Upper lobe of left lung (tissue), 6 donors: ENCODE measurements at regions not wholly inside any gene's neighbourhood (a gene's known extent, or its start where the extent isn't known, plus 50 kb on each side); places are given as distances from the start of the nearest gene placed in this dataset.
"Not testable (repeated sequence)": the region's sequence is repeated elsewhere in the genome, so short reads cannot be mapped to it uniquely, and the experiment has no call there.

ENCODE experiments used
- ATAC-seq, 2 donors: fragments of 200-7000 bp; cut with Tn5 transposase; one replicate each; pipeline ENCODE4 v1.9.1; 2022; ENCODE audit warnings: mild to moderate bottlenecking in 2 of 2, moderate library complexity in 2 of 2; ENCODE audit not compliant: low FRiP score in 2 of 2
- DNase-seq, 2 donors: peaks; one replicate each; pipeline ENCODE4 v3.0.0-alpha.2; 2019 to 2020
- H3K27ac ChIP-seq, 4 donors: fragments of 200-600 bp; sonication (generic); one replicate each; pipeline ENCODE4 v1.5.1; 2016 to 2019
- H3K27me3 ChIP-seq, 4 donors: fragments of 200-600 bp; sonication (generic); one replicate each; pipeline ENCODE4 v1.5.1; 2017 to 2019
- H3K36me3 ChIP-seq, 4 donors: fragments of 200-600 bp; sonication (generic); one replicate each; pipeline ENCODE4 v1.5.1; 2016 to 2019
- H3K4me1 ChIP-seq, 4 donors: fragments of 200-600 bp; sonication (generic); one replicate each; pipeline ENCODE4 v1.5.1; 2018 to 2019
- H3K4me3 ChIP-seq, 4 donors: fragments of 200-600 bp; sonication (generic); one replicate each; pipeline ENCODE4 v1.5.1; 2017 to 2019; ENCODE audit warnings: mild to moderate bottlenecking in 2 of 4, moderate library complexity in 1 of 4
- H3K9me3 ChIP-seq, 4 donors: fragments of 200-600 bp; sonication (generic); one replicate each; pipeline ENCODE4 v1.5.1; 2018 to 2019
- EP300 ChIP-seq, 4 donors: sonication (generic); formaldehyde crosslinking; IDR thresholded peaks; one replicate each; pipeline ENCODE4 v1.5.1; 2017; ENCODE audit warnings: antibody characterized with exemption in 4 of 4, control low read depth in 2 of 4
- POLR2A ChIP-seq, 4 donors: fragments of 450-650 bp; IDR thresholded peaks; one replicate each; pipeline ENCODE4 v1.5.1; 2016 to 2017; ENCODE audit warnings: antibody characterized with exemption in 4 of 4, mild to moderate bottlenecking in 2 of 4
- POLR2AphosphoS5 ChIP-seq, 2 donors: sonication (generic); formaldehyde crosslinking; IDR thresholded peaks; one replicate each; pipeline ENCODE4 v1.5.1; 2017; ENCODE audit warnings: antibody characterized with exemption in 2 of 2
- WGBS, 2 donors: methylation state at CpG; one replicate each; pipeline ENCODE4 v1.1.5; 2017 to 2018; 5-methylcytosine and 5-hydroxymethylcytosine counted together
- TF ChIP-seq, protein P1 (sequence below), 6 experiments: fragments of 450-650 bp in 4 of 6; fragments of 200-600 bp in 2 of 6; sonication (generic) in 2 of 6; IDR thresholded peaks; one replicate each; pipeline ENCODE4 v1.5.1; 2016 to 2019; ENCODE audit warnings: antibody characterized with exemption in 6 of 6
- donor health status: DM: no; HTN: no; CAD: no; lungs with moderate emphysema.
- donor health status: DM: no; HTN: yes; CAD: no; lungs with severe emphysema.

DNA sequence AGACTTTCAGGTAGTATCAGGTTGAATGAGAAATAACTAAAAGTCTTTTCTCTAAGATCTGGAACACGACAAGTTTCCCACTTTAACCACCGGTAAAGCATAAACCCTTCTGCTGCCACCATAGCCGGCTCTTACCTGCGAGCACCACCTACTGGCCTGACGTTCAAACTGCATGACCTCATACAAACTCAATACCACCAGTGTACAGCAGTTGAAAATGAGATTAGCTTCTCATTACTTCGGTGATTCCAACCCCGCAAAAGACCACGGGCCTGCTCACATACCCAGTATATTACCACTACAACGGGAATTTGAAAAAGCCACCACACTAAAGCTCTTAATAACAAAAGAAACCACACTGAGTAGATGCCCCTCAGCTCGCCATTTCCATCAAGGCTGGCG lies 1238.6 kb downstream of the TMEM121 start:
- TF ChIP-seq, protein P1, sequence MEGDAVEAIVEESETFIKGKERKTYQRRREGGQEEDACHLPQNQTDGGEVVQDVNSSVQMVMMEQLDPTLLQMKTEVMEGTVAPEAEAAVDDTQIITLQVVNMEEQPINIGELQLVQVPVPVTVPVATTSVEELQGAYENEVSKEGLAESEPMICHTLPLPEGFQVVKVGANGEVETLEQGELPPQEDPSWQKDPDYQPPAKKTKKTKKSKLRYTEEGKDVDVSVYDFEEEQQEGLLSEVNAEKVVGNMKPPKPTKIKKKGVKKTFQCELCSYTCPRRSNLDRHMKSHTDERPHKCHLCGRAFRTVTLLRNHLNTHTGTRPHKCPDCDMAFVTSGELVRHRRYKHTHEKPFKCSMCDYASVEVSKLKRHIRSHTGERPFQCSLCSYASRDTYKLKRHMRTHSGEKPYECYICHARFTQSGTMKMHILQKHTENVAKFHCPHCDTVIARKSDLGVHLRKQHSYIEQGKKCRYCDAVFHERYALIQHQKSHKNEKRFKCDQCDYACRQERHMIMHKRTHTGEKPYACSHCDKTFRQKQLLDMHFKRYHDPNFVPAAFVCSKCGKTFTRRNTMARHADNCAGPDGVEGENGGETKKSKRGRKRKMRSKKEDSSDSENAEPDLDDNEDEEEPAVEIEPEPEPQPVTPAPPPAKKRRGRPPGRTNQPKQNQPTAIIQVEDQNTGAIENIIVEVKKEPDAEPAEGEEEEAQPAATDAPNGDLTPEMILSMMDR (IDR thresholded peaks at IDR 0.05), result peak in 3 of 6 experiments; percentile 20 to 59 (median 34)
- H3K9me3 ChIP-seq, DNase-seq, H3K4me1 ChIP-seq, H3K4me3 ChIP-seq, H3K27me3 ChIP-seq, H3K36me3 ChIP-seq, H3K27ac ChIP-seq: not testable (repeated sequence)
- ATAC-seq, result peak in 1 of 2 donors; percentile 82
- 25 to 28% methylated on average over 8 to 10 of the region's 11 CpGs for WGBS, 2 donors

DNA sequence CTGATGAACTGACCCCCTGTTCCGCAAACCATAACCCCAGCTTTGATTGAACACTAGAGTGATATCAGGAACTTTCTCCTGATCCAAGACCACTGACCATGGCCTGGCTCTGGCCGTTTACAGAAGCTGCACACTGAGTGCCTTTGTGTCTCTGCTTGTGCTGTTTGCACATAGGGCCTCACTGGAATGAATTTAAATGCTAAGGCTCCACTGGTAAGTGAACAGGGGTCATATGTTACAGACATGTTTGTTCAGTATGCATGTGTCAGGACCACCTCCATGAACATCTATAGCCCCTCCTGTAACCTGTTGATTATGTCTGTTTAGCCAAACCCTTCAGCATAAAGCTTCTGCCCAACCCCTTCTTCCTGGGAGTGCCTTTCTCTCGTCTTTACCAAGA lies 1239.8 kb downstream of the TMEM121 start:
- no peaks in the 10 kb centered on the region for H3K27me3 ChIP-seq
- no peak overlapping the region for H3K27ac ChIP-seq
- no peak for ATAC-seq
- no peaks in the 10 kb centered on the region for H3K9me3 ChIP-seq
- no peaks in the 10 kb centered on the region for H3K4me1 ChIP-seq
- 15 to 41% methylated on average over 3 of the region's 3 CpGs for WGBS, 2 donors
- DNase-seq, result no peak
- no peak overlapping the region for H3K4me3 ChIP-seq
- no peaks in the 10 kb centered on the region for H3K36me3 ChIP-seq
- TF ChIP-seq EP300 (IDR thresholded peaks at IDR 0.05) (no peak), POLR2AphosphoS5 (IDR thresholded peaks at IDR 0.05) (no peak), POLR2A (IDR thresholded peaks at IDR 0.05) (no peak)
- TF ChIP-seq, protein P1 (IDR thresholded peaks at IDR 0.05), result no peak

DNA sequence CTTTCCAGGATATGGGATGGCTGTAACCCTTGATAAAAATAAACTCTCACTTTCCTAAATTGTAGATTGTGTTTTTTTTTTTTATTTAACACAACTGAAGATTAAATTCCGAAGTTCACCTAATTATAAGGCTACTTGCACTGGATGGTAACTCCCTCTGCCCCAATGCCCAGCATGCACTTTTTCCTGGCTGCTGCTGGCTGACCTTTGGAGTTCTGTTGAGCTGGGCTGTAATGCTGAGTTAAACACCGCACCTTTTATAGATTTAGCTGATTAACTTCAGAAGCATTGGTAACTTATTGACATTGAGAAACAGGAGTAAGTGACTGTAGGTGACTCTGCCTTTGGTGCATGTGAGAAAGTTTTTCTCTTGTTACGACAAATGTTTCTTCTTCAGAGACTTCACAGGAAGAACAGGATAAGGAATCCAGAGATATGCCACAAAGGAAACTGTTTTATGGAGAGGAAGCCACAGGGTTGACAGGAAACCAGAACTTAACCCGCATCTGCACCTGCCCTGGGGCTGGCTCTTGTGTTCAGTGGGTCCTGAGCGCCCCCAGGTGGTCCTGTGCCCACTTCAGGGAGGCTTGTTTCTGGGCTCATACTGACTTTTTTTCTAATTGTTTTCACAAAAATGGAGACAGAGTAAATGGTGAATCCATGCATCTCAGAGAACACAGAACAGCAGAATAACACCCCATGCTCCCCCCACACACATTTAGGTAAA lies 1240.3 kb downstream of the TMEM121 start:
- not testable (repeated sequence) for H3K36me3 ChIP-seq
- WGBS, 2 donors, result 26 to 30% methylated on average over 4 to 5 of the region's 5 CpGs

DNA sequence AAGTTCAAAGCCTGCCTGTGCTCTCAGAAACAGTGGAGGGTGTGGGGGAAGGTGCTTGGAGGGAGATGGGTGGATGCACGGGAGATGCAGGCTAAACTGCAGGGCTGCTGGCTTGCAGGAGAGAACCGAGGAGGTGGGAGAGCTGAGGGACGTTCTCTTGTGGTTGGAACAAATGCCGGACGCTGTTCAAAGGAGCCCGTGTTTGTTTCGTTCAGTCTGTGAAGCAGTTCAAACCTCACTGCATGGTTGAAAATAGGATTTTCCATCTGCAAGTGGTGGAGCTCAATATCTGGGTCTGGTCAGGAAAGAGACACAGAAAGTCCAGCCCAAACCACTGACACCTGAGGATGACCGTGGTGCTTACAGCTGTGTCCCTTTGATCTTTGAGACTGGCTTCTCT lies 1241.8 kb downstream of the TMEM121 start:
- not testable (repeated sequence) for H3K27ac ChIP-seq, H3K4me1 ChIP-seq, DNase-seq, H3K4me3 ChIP-seq, H3K36me3 ChIP-seq, ATAC-seq, H3K9me3 ChIP-seq, H3K27me3 ChIP-seq
- WGBS, 2 donors, result 54 to 66% methylated on average over 8 of the region's 8 CpGs

More for the DNA sequence above, 1240.3 kb downstream of the TMEM121 start:
- not testable (repeated sequence) for H3K4me3 ChIP-seq, H3K27me3 ChIP-seq, ATAC-seq, H3K9me3 ChIP-seq, H3K27ac ChIP-seq, DNase-seq, H3K4me1 ChIP-seq

DNA sequence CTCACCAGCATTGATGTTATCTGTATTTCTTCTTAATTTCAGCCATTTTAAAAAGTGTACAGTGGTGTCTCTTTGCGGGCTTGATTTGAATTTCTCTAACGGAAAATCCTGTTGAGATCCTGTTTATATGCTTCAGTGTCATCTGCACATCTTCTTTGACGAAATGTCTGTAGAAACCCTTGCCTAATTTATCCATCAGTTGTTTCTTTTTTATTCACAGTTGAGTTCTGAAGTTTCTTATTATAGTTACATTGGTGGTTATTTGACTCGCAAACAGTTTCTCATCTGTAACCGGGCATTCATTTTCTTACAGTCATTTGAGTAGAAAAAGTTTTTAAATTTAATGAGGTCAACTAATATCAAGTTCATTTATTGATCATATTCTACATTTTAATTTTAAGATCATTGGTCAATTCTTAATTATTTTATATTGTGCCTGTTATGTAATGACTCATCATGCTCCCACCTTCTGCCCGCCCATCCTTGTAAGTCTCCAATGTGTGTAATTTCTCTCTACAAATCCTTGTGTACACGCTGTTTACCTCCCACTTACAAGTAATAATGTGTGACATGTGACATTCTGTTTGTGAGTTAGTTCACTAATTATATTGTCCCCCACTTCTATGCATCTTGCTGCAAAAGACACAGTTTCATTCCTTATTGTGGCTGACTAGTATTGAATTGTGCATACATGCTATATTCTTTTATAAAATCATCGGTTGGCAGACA lies 1242.8 kb downstream of the TMEM121 start:
- H3K36me3 ChIP-seq, H3K27me3 ChIP-seq, H3K9me3 ChIP-seq, H3K4me3 ChIP-seq, ATAC-seq, H3K4me1 ChIP-seq, H3K27ac ChIP-seq, DNase-seq: not testable (repeated sequence)
- WGBS, 2 donors, result 54 to 59% methylated on average over 7 to 8 of the region's 8 CpGs

DNA sequence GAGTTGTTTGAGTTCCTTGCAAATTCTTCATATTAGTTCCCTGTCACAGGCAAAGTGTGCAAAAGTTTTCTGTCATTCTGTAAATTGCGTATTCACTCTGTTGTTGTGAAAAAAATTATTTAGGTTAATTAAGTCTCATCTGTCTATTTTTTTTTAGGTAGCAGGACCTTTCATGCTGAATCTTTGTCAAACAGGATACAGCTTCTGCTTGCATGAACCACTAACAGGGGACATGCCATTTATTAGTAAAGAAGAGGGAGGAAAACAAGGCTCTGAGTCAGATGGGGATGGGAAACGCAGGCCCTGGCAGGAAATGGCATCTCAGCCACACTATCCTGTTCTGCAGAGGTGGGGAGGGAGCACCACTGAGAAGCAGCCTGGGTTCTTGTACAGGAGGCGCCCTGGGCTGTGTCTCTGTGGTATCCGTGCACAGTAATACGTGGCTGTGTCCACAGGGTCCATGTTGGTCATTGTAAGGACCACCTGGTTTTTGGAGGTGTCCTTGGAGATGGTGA lies 1243.8 kb downstream of the TMEM121 start:
- not testable (repeated sequence) for H3K4me3 ChIP-seq, H3K36me3 ChIP-seq, DNase-seq, H3K27me3 ChIP-seq, H3K9me3 ChIP-seq, ATAC-seq, H3K27ac ChIP-seq, H3K4me1 ChIP-seq
- 24 to 45% methylated on average over 1 to 2 of the region's 5 CpGs for WGBS, 2 donors
